ENCODE measurements at regions not wholly inside any gene's neighbourhood (a gene's known extent, or its start where the extent isn't known, plus 50 kb on each side); places are given as distances from the start of the nearest gene placed in this dataset.

DNA sequence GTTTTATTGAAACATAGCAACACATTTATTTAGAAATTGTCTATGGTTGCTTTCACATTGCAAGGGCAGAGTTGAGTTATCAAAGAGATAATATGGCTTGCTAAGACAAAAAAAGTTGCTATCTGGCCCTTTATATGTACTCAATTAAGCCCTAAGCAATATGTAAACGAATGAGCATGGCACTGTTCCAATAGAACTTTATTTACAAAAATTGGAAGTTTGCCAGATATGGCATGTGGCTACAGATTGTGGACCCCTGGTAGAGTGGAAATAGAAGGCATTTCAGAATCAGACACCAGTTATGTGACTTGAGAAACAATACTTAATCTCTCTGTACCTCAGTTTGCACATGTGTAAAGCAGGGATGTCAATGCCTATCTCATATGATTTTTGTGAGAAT lies 515.6 kb upstream of the SGO1 start:
- DNase-seq (no peak), ATAC-seq (no peak)
- no peaks in the 10 kb centered on the region for H3K27me3 ChIP-seq
- intact Hi-C loops (cut with DNase I), result no loop called here
- peaks cover 0 to 4% of the 10 kb centered on the region in 2 donors for H3K9me3 ChIP-seq
- H3K36me3 ChIP-seq, result no peaks in the 10 kb centered on the region
- H3K27ac ChIP-seq, result no peak overlapping the region
- no peaks in the 10 kb centered on the region for H3K4me1 ChIP-seq
- TF ChIP-seq, protein P1, sequence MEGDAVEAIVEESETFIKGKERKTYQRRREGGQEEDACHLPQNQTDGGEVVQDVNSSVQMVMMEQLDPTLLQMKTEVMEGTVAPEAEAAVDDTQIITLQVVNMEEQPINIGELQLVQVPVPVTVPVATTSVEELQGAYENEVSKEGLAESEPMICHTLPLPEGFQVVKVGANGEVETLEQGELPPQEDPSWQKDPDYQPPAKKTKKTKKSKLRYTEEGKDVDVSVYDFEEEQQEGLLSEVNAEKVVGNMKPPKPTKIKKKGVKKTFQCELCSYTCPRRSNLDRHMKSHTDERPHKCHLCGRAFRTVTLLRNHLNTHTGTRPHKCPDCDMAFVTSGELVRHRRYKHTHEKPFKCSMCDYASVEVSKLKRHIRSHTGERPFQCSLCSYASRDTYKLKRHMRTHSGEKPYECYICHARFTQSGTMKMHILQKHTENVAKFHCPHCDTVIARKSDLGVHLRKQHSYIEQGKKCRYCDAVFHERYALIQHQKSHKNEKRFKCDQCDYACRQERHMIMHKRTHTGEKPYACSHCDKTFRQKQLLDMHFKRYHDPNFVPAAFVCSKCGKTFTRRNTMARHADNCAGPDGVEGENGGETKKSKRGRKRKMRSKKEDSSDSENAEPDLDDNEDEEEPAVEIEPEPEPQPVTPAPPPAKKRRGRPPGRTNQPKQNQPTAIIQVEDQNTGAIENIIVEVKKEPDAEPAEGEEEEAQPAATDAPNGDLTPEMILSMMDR (IDR thresholded peaks at IDR 0.05), result no peak
- no peak overlapping the region for H3K4me3 ChIP-seq

DNA sequence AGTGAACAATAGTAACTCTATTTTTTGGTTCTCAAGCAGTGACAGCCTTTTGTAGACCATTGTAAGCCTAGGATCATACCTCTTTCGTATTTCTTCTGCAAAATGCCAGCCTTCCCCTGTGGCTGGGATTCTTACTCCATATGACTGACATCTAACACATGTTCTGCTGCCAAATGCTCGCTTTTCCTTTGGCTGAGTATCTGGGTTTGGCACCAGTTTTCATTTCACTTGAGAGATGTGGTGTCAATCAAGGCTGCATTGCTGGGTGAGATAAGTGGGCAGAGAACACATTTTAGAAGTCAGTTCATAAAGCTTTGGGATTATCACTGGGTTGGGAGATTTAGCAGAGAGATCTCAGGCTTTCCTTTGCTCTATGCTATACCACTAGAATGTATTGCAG lies 514.7 kb upstream of the SGO1 start:
- no peaks in the 10 kb centered on the region for H3K4me1 ChIP-seq
- H3K27me3 ChIP-seq, result no peaks in the 10 kb centered on the region
- H3K4me3 ChIP-seq, result no peak overlapping the region
- intact Hi-C loops (cut with DNase I), result no loop called here
- TF ChIP-seq, protein P1 (IDR thresholded peaks at IDR 0.05), result no peak
- ATAC-seq (no peak), DNase-seq (no peak)
- no peak overlapping the region for H3K27ac ChIP-seq
- no peaks in the 10 kb centered on the region for H3K36me3 ChIP-seq
- H3K9me3 ChIP-seq, result peaks cover 0 to 4% of the 10 kb centered on the region in 2 donors

DNA sequence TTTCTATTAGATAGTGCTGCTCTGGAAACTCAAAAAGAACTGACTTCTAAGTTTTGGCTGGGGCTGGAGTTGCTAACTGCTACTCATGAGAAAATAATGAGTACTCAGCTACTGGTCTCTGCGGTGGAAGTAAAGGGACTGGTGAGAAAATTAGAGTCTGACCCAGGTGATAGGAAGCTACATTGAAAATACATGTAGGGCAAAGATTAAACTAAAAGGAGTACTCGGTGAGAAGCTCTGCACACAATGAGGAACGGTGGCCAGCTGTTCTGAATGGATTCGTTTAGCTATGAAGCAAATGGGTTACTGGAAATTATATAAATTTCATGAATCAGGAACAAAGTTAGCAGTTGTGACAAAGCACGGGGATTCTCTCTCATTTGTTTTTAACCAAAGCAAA lies 512.9 kb upstream of the SGO1 start:
- H3K4me1 ChIP-seq, result no peaks in the 10 kb centered on the region
- H3K27ac ChIP-seq, result no peak overlapping the region
- H3K4me3 ChIP-seq, result no peak overlapping the region
- H3K9me3 ChIP-seq, result peaks cover 0 to 4% of the 10 kb centered on the region in 2 donors
- intact Hi-C loops (cut with DNase I), result no loop called here
- no peaks in the 10 kb centered on the region for H3K36me3 ChIP-seq
- no peaks in the 10 kb centered on the region for H3K27me3 ChIP-seq
- no peak for DNase-seq
- ATAC-seq, result no peak
- TF ChIP-seq, protein P1 (IDR thresholded peaks at IDR 0.05), result no peak

DNA sequence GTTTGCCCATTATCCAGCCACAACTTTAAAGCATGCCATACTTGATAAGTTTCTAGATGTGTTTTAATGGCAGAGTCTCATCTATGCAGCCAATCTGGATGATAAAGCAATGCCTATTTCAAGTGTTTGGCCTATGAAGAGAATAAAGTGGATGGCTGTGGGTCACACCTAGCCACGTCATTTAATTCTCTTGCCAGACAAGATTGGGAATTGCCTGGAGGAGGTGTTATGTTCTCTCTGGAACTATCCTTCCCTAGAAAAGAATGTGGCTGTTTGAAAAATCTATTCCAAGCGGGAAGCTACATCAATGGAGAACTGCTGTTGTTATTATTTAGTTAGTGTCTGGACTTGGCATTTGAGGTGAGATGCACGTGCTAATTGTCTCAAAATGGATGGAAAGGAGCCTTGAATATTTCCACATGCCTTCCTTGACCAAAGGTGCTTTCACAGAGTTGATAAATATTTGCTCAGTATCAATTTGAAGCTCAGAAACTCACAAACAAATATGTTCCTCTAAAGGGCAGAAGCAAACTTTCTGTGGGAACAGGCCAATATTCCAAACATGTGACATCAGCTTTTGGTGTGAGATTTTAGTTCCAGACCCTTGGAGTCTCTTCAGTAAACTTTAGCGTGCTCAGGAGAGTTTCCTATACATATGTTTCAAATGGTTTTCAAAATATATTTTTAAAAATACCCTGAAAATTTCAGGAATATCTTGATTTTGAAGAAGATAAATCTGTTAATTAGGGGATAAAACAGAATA lies 510.6 kb upstream of the SGO1 start:
- DNase-seq, result no peak
- Histone ChIP-seq H3K4me1 (no peaks in the 10 kb centered on the region), H3K36me3 (no peaks in the 10 kb centered on the region), H3K27me3 (no peaks in the 10 kb centered on the region), H3K9me3 (peaks cover 0 to 4% of the 10 kb centered on the region in 2 donors), H3K4me3 (no peak overlapping the region), H3K27ac (no peak overlapping the region)
- TF ChIP-seq, protein P1 (IDR thresholded peaks at IDR 0.05), result no peak
- intact Hi-C loops (cut with DNase I), result no loop called here
- ATAC-seq, result no peak

DNA sequence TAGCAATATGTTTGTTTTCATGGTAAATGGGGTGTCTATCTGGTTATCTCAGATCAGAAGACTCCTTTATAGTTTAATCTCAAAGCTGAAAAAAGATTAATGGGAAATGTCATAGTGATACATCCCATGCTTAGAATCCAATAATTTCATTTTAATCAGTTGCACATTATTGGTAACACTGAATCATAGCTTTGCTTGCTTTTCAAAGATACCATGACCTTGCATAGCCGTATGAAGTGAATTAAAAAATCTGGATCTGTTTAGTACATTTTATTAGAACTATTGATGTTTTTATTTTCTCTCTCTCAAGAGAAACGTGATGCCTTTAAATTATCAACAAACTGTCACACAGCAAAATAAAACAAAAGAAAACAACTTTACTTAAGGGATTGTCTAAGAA lies 506.7 kb upstream of the SGO1 start:
- intact Hi-C loops (cut with DNase I), result no loop called here
- Histone ChIP-seq H3K9me3 (peaks cover 0 to 1% of the 10 kb centered on the region in 2 donors), H3K27ac (no peak overlapping the region), H3K36me3 (no peaks in the 10 kb centered on the region), H3K4me1 (no peaks in the 10 kb centered on the region), H3K4me3 (no peak overlapping the region), H3K27me3 (no peaks in the 10 kb centered on the region)
- ATAC-seq (no peak), DNase-seq (no peak)
- TF ChIP-seq, protein P1 (IDR thresholded peaks at IDR 0.05), result no peak

Data from left lung (tissue), 4 donors.